PC-9 (cell line): ENCODE measurements at regions not wholly inside any gene's neighbourhood (a gene's known extent, or its start where the extent isn't known, plus 50 kb on each side); places are given as distances from the start of the nearest gene placed in this dataset.

Experiments
- BruUV-seq: library from RNA; stranded (reverse); fragments of 400-500 nt; replicated peaks from 2 replicates; lab custom pipeline; 2021; lab: Mats Ljungman, UMichigan
- CTCF ChIA-PET: fragments of 300-600 bp; sonication (Branson Sonifier 250); formaldehyde crosslinking; loops from one replicate; lab custom pipeline; 2022; ENCODE audit warnings: antibody characterized with exemption; lab: Charles Lee
- POLR2A ChIA-PET: fragments of 300-600 bp; sonication (Branson Sonifier 250); formaldehyde crosslinking; loops from one replicate; lab custom pipeline; 2022; ENCODE audit warnings: antibody characterized with exemption; ENCODE audit not compliant: unreplicated experiment; lab: Charles Lee
- DNase-seq, 2 experiments: peaks; one replicate each; pipeline versions ENCODE4 v3.0.0 to v3.0.0-alpha.2; 2015 to 2022; ENCODE audit warnings: mixed read lengths in 1 of 2
- H2AFZ ChIP-seq: fragments of 200-600 bp; sonication (generic); 2 replicates; pipeline ENCODE4 v1.8.1; 2017; ENCODE audit warnings: antibody characterized with exemption
- H3F3A ChIP-seq: fragments of 200-600 bp; sonication (generic); 2 replicates; pipeline ENCODE4 v1.8.1; 2017; ENCODE audit warnings: antibody characterized with exemption, mild to moderate bottlenecking, low read depth; ENCODE audit not compliant: insufficient read depth
- H3K27ac ChIP-seq: fragments of 200-600 bp; sonication (generic); 2 replicates; pipeline ENCODE4 v1.6.1; 2016; ENCODE audit warnings: mixed run types
- H3K27me3 ChIP-seq: fragments of 200-600 bp; sonication (generic); 2 replicates; pipeline ENCODE4 v1.6.1; 2016; ENCODE audit warnings: low read depth, mixed run types; ENCODE audit not compliant: insufficient read depth
- H3K36me3 ChIP-seq: fragments of 200-600 bp; sonication (generic); 2 replicates; pipeline ENCODE4 v1.6.1; 2016; ENCODE audit warnings: low read depth, mixed run types
- H3K4me1 ChIP-seq: fragments of 200-600 bp; sonication (generic); replicated peaks from 2 replicates; pipeline ENCODE4 v1.6.1; 2016; ENCODE audit warnings: mixed run types; ENCODE audit not compliant: insufficient read depth
- H3K4me2 ChIP-seq: fragments of 200-600 bp; sonication (generic); 2 replicates; pipeline ENCODE4 v1.6.1; 2017; ENCODE audit warnings: mixed run types
- H3K4me3 ChIP-seq: fragments of 200-600 bp; sonication (generic); 2 replicates; pipeline ENCODE4 v1.6.1; 2016; ENCODE audit warnings: mixed run types
- H3K79me2 ChIP-seq: fragments of 200-600 bp; sonication (generic); 2 replicates; pipeline ENCODE4 v1.6.1; 2017; ENCODE audit warnings: low read depth, mixed run types
- H3K9me2 ChIP-seq: fragments of 200-600 bp; sonication (generic); 2 replicates; pipeline ENCODE4 v1.8.1; 2017; ENCODE audit warnings: mild to moderate bottlenecking; ENCODE audit not compliant: insufficient read depth
- H3K9me3 ChIP-seq: fragments of 200-600 bp; sonication (generic); 2 replicates; pipeline ENCODE4 v1.8.1; 2016; ENCODE audit warnings: low read depth; ENCODE audit not compliant: insufficient read depth
- H4K20me1 ChIP-seq: fragments of 200-600 bp; sonication (generic); 2 replicates; pipeline ENCODE4 v1.8.1; 2017; ENCODE audit not compliant: insufficient read depth
- EZH2 ChIP-seq: fragments of 200-600 bp; sonication (generic); IDR thresholded peaks from 2 replicates; pipeline ENCODE4 v1.8.0; 2017; ENCODE audit warnings: antibody characterized with exemption, low read depth
- intact Hi-C: fragments of 100-400 bp; cut with micrococcal nuclease; formaldehyde crosslinking; loops from one replicate; pipeline ENCODE4 v1.10.0; 2022; ENCODE audit not compliant: unreplicated experiment
- TF ChIP-seq, protein P1 (sequence below): fragments of 200-600 bp; sonication (generic); conservative IDR thresholded peaks from 2 replicates; pipeline ENCODE4 v1.6.1; 2017; ENCODE audit warnings: mixed run types, antibody characterized with exemption, mild to moderate bottlenecking, moderate library complexity

DNA sequence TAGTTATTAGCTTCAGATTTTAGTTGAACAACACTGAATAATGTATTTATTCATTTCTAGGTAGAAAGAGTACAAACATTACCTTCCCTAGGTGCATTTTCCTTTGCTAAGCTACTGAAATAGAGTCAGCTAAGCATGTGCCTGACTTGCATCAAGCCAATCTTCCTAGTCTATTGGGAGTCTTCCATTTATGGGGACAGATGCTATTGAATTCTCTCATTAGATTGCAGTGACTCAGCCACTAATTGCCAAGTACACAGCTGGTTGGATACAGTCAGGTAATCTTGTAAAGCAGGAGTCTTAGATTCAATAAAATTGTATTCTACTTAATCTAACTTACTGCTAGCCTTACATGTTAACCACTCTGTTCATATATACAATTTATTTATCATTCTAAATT lies 55.2 kb upstream of the RPS13 start:
- POLR2A ChIA-PET: no interaction called here
- Histone ChIP-seq H2AFZ (no peak overlapping the region), H3K79me2 (no peaks in the 10 kb centered on the region), H3K4me3 (no peak overlapping the region), H4K20me1 (no peaks in the 10 kb centered on the region), H3K36me3 (peaks cover 12% of the 10 kb centered on the region; the same call in 1 of the 2 replicates), H3K4me1 (no peaks in the 10 kb centered on the region), H3K27me3 (no peaks in the 10 kb centered on the region), H3F3A (peaks cover 2% of the 10 kb centered on the region), H3K9me3 (no peaks in the 10 kb centered on the region), H3K4me2 (no peak overlapping the region), H3K27ac (no peak overlapping the region), H3K9me2 (no peaks in the 10 kb centered on the region)
- intact Hi-C loops: no loop called here
- BruUV-seq: no TSS peak
- CTCF ChIA-PET: no interaction called here
- no peak for DNase-seq
- TF ChIP-seq, protein P1, sequence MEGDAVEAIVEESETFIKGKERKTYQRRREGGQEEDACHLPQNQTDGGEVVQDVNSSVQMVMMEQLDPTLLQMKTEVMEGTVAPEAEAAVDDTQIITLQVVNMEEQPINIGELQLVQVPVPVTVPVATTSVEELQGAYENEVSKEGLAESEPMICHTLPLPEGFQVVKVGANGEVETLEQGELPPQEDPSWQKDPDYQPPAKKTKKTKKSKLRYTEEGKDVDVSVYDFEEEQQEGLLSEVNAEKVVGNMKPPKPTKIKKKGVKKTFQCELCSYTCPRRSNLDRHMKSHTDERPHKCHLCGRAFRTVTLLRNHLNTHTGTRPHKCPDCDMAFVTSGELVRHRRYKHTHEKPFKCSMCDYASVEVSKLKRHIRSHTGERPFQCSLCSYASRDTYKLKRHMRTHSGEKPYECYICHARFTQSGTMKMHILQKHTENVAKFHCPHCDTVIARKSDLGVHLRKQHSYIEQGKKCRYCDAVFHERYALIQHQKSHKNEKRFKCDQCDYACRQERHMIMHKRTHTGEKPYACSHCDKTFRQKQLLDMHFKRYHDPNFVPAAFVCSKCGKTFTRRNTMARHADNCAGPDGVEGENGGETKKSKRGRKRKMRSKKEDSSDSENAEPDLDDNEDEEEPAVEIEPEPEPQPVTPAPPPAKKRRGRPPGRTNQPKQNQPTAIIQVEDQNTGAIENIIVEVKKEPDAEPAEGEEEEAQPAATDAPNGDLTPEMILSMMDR: no peak
- TF ChIP-seq EZH2: no peak

DNA sequence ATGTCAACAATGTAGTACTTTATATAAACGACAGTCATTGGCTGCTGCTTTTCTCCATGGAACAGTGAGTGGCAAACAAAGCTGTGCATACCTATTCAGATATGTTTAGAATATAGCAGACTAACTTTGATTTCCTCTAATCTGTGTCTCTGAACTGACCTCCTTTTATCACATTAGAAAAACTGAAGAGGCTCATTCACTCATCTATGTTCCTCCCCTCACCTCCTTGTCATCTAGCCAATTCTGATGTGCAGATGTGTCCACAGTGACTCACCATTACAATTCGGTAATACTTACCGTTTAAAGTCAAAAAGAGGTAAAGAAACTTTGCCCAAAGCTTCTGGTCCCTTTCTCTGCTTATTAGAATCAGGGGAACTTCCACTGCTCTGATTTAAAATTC lies 51.5 kb upstream of the RPS13 start:
- H3K9me2 ChIP-seq: no peaks in the 10 kb centered on the region
- no peak overlapping the region for H3K4me3 ChIP-seq
- no peaks in the 10 kb centered on the region for H3K79me2 ChIP-seq
- no peak for TF ChIP-seq EZH2
- TF ChIP-seq, protein P1: no peak
- peaks cover 10% of the 10 kb centered on the region; the same call in 1 of the 2 replicates for H3K36me3 ChIP-seq
- intact Hi-C loops: no loop called here
- DNase-seq: no peak
- no peak overlapping the region for H3K4me2 ChIP-seq
- POLR2A ChIA-PET: no interaction called here
- H3K9me3 ChIP-seq: no peaks in the 10 kb centered on the region
- no peaks in the 10 kb centered on the region for H4K20me1 ChIP-seq
- H3F3A ChIP-seq: peaks cover 3% of the 10 kb centered on the region; the same call in 1 of the 2 replicates
- CTCF ChIA-PET: interaction anchor here (0.7 kb wide), 1 partner anchor 50 kb away, joined by 4 read pairs; no protein-coding TSS in a partner anchor
- no peak overlapping the region for H2AFZ ChIP-seq
- H3K27me3 ChIP-seq: no peaks in the 10 kb centered on the region
- no peak overlapping the region for H3K27ac ChIP-seq
- BruUV-seq: no TSS peak
- H3K4me1 ChIP-seq: no peaks in the 10 kb centered on the region
